GM19438 (cell line): ENCODE measurements at regions not wholly inside any gene's neighbourhood (a gene's known extent, or its start where the extent isn't known, plus 50 kb on each side); places are given as distances from the start of the nearest gene placed in this dataset.
"Not testable (repeated sequence)": the region's sequence is repeated elsewhere in the genome, so short reads cannot be mapped to it uniquely, and the experiment has no call there.

Experiments
- ATAC-seq: cut with Tn5 transposase; IDR thresholded peaks from one replicate; pipeline ENCODE4 v1.9.1; 2021; ENCODE audit warnings: low read depth; ENCODE audit not compliant: unreplicated experiment

DNA sequence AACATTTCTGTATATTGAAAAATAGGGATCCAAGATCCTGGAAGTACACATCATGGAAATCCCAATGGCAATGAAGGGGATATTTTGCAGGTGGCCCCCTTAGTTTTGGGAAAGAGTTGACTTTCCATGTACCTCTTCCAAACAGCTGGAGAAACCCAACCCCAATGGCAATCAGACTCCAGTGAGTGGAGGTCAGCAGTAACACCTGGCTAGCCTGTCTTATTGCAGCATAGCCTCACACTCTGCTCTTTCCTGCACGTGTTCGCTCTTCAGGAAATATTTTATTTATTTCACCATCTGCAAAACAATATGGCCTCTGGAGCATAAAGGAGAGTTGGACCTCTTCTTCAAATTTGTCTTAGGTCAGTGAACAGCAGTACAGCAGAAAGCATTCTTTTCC lies 340.0 kb upstream of the NRP1 start:
- no peak for ATAC-seq

- ATAC-seq, result no peak
Measured at GRCh38 chr10:33673839-33674415, 339.5 kb upstream of the NRP1 start.

DNA sequence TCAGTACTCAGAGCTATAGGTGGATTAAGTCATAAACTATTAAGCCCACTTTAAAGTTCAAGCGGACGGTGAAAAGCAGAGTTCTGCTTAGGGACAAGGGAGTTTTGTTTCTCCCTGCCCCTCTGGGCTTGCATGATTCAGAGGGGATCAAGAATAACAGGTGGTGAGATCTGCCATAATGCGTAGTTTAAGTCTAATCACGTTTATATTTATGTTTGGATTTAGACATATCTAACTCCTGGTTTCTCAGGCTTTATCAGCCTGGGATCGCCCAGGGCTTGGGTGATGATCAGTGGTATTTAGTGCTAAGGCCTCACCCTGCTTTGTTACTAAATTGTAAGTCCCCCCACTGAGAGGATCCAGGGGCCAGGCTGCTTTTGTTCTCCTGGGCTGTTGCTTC lies 335.4 kb upstream of the NRP1 start:
- no peak for ATAC-seq

DNA sequence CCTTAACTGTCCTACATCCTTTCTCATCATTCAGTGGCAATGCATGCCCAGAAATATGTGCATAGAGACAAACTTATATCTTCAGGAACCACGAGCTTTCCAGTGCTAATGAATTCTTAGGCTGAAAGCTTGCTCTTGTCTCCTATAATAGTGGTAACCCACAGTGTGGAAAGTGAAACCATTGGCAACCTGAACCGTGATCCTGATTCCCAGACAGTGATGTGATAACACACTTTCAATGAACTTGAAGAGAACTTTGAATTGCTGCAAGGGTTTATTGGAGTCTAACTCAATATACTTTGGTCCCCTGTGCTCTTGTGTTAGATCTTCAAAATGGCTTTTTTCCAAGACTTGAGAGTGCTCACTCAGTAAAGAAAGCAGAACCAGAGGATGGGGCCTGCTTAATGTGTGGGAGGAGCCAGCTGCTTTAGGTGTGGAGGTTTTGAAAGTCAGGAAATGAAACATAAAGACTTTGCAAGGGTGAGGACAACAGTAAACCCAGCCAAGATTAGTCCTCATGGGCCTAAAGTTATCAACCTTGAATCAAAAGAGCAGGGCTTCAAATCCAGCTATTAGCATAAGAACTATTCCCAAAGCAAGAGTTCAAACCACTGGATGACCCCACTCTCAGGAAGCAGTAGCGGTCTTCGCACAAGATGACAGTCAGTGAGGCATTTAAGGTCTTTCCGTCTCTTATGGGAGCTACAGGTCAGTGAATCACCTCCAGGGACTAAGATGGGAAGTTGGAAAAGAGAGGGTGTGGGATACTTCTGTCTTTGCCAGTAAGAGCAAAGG lies 332.4 kb upstream of the NRP1 start:
- no peak for ATAC-seq

- no peak for ATAC-seq
Measured at GRCh38 chr10:33665501-33665900, 331.0 kb upstream of the NRP1 start.

DNA sequence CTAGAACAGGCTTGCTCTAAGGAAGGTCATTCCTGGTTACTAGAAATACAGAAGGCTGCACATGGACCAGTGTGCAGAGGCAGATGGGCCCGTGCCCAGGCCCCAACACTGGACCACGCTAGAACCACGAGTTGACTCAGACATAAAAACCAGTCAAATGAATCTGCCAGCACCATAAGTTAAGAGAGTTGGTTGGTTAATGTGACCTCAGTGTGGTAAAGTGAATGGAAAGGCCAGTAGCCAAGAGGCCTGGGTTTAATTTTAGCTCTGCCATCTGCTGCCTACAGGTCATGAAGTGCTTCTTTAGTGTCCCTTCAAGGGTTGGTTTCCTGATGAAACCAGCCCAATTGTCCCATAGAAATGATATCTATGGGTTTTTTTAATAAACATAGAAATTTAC lies 329.6 kb upstream of the NRP1 start:
- no peak for ATAC-seq

DNA sequence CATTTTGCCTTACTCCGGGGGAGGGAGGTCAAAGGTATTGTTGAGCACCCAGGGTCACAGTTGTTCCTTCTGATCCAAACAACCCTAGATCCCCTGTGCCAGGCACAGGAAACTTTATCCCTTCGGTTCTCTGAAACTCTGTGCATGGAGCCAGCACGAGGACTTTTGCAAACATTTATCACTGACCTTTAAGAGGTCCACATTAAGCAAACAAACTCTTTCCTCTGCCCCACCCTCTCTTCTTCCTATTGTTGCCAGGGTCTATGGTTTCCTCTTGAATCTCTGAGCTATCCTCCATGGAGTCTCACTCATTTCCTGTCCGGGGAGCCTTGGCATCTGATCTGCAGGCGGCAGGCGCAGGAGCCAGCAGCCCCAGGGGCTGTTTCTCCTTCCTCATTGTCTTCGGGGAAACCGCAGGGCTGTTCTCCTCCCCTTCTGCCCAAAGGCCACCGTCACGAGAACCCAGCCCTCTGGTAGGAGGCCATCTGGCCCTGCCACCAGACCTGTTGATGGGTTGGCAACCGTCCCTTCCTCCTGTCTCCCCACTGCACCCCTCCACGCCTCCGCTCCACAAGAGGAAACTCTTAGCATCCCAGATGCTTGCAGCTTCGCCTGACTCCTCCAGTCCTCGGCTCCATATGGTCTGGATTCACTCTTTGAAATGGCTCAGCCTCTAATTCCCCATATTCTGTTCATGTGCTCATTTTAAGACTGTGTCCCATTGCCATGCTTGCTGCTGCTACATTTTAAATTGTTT lies 327.3 kb upstream of the NRP1 start:
- no peak for ATAC-seq

GRCh38 chr10:33660329-33660728 lies 325.9 kb upstream of the NRP1 start:
- no peak for ATAC-seq

DNA sequence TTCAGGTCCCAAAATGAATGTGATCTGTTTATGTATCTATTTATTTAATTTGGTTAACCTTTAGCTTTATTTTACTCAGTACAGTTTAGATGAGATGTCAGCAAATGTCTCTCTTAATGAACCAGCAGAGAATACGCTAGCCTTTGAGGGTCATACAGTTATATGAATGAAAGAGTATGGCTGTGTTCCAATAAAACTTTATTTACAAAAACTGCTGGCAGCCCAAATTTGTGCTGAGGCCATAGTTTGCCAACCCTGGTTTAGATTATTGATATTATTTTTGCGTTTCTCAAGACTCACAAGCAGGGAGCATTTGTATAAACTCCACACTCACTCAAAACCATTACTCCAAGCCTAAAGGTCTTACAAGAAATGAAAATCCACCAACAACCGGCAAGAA lies 323.4 kb upstream of the NRP1 start:
- no peak for ATAC-seq

DNA sequence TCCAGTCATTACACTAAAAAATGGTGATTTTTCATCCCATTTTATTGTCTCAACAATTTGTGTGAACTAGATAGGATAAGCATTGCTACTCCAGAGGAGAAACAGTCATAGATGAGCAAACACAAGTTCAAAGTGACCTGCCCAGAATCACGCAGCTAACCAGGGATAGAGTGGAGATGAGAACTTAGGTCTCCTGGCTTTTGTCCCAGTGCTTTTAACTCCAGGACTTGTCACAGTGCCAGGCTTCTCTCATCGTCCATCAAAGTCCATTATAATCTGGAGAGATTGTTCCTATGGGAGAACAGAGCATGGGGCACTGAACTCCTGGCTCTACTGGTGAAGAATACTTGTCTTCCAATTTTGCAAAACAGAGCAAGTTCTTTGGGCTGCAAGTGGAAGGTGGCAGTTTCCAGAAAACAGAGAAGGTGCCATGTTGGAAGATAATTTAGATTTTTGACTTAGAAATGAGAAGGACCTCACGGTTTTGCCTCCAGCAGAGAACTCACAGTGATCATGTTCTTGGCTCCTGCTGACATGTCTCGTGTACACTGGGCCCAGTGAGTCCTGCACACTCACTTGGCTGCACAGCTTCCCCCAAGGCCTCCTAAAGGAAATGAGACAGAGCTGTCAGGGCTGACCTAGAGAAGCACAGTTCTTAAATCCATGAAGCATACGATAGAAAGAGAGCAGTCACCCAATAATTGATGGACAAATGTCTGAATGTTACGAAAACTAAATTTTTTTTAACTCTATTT lies 322.9 kb upstream of the NRP1 start:
- ATAC-seq, result no peak

DNA sequence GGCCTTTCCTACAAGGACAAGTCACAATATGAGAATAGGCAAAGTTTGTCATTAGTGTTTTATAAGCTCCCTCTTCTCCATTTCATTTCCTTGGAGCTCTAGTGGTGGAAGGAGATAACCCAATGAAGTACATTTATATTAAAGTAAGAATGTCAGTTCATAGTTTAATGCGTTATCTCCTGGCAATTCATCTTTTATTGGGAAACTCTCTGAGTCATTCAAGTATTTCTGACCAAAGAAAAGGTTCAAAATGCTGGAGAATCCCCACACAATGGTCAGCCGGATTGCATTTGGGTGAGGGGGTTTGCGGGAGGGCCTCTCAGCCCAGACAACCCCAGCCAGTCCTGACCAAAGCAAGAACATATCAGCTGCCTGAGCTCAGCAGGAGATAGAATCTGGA lies 321.5 kb upstream of the NRP1 start:
- no peak for ATAC-seq

- no peak for ATAC-seq
Measured at GRCh38 chr10:33655165-33655815, 320.8 kb upstream of the NRP1 start.

- ATAC-seq, result no peak
Measured at GRCh38 chr10:33653584-33654367, 319.3 kb upstream of the NRP1 start.

GRCh38 chr10:33652870-33653269 lies 318.4 kb upstream of the NRP1 start:
- no peak for ATAC-seq

DNA sequence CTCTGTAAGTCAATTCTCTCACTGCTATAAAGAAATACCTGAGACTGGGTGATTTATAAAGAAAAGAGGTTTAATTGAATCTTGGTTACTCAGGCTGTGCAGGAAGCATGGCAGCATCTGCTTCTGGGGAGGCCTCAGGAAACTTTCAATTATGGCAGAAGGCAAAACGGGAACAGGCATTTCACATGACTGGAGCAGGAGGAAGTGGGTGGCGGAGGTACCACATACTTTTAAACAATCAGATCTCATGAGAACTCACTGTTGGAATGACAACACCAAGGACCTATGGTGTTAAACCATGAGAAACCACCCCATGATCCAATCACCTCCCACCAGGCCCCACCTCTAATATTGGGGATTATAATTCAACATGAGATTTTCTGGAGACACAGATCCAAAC lies 315.7 kb upstream of the NRP1 start:
- not testable (repeated sequence) for ATAC-seq

GRCh38 chr10:33643042-33643441 lies 308.6 kb upstream of the NRP1 start:
- no peak for ATAC-seq

- ATAC-seq, result no peak
Measured at GRCh38 chr10:33638891-33639290, 304.4 kb upstream of the NRP1 start.

- no peak for ATAC-seq
Measured at GRCh38 chr10:33638374-33638773, 303.9 kb upstream of the NRP1 start.

GRCh38 chr10:33635967-33636515 lies 301.6 kb upstream of the NRP1 start:
- no peak for ATAC-seq
